ENCODE measurements at regions not wholly inside any gene's neighbourhood (a gene's known extent, or its start where the extent isn't known, plus 50 kb on each side); places are given as distances from the start of the nearest gene placed in this dataset.

- no TSS peak for BruUV-seq (replicated peaks)
- no peaks in the 10 kb centered on the region for H3K36me3 Mint-ChIP-seq (ENCODE audit: insufficient read depth, unreplicated experiment)
- H3K9me3 Mint-ChIP-seq (ENCODE audit: low read depth, unreplicated experiment), result peaks cover 8% of the 10 kb centered on the region
- no peak overlapping the region for H3K4me3 Mint-ChIP-seq (ENCODE audit: low read depth, unreplicated experiment)
- no peaks in the 10 kb centered on the region for H3K4me1 Mint-ChIP-seq (ENCODE audit: low read depth, unreplicated experiment)
- no peak for DNase-seq
- no peak overlapping the region for H3K27ac Mint-ChIP-seq (ENCODE audit: unreplicated experiment)
- intact Hi-C loops (cut with micrococcal nuclease; ENCODE audit: unreplicated experiment), result no loop called here
- CTCF ChIA-PET, result no interaction called here
- H3K27me3 Mint-ChIP-seq (ENCODE audit: unreplicated experiment), result no peaks in the 10 kb centered on the region
- no peak for TF ChIP-seq CTCF (IDR thresholded peaks at IDR 0.05; ENCODE audit: unreplicated experiment)
Observed at GRCh38 chr1:116835161-116835560, 74.6 kb upstream of the PTGFRN start.

DNA sequence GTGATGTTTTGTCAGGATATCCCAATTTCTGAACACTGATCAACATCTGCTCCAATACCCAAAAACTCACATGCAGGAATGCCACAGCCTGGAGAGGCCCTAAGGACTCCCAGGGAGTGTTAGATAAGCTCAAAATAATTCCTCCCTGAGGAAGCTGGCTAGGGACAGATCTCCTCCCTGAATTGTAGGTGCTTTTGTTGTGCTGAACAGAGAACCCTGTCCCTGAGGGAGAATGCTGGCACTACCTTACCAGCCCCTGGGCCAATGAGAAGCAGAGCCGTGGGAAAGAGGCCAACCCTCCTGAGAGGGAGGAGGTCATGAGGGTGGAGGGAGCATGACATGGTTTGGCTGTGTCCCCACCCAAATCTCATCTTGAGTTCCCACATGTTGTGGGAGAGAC, 73.6 kb upstream of the PTGFRN start:
- BruUV-seq (replicated peaks), result no TSS peak
- no peak for TF ChIP-seq CTCF (IDR thresholded peaks at IDR 0.05; ENCODE audit: unreplicated experiment)
- Mint-ChIP-seq H3K36me3 (ENCODE audit: insufficient read depth, unreplicated experiment) (no peaks in the 10 kb centered on the region), H3K27ac (ENCODE audit: unreplicated experiment) (no peak overlapping the region), H3K4me3 (ENCODE audit: low read depth, unreplicated experiment) (no peak overlapping the region), H3K27me3 (ENCODE audit: unreplicated experiment) (no peaks in the 10 kb centered on the region), H3K9me3 (ENCODE audit: low read depth, unreplicated experiment) (peaks cover 8% of the 10 kb centered on the region), H3K4me1 (ENCODE audit: low read depth, unreplicated experiment) (no peaks in the 10 kb centered on the region)
- CTCF ChIA-PET, result no interaction called here
- intact Hi-C loops (cut with micrococcal nuclease; ENCODE audit: unreplicated experiment), result no loop called here
- no peak for DNase-seq

DNA sequence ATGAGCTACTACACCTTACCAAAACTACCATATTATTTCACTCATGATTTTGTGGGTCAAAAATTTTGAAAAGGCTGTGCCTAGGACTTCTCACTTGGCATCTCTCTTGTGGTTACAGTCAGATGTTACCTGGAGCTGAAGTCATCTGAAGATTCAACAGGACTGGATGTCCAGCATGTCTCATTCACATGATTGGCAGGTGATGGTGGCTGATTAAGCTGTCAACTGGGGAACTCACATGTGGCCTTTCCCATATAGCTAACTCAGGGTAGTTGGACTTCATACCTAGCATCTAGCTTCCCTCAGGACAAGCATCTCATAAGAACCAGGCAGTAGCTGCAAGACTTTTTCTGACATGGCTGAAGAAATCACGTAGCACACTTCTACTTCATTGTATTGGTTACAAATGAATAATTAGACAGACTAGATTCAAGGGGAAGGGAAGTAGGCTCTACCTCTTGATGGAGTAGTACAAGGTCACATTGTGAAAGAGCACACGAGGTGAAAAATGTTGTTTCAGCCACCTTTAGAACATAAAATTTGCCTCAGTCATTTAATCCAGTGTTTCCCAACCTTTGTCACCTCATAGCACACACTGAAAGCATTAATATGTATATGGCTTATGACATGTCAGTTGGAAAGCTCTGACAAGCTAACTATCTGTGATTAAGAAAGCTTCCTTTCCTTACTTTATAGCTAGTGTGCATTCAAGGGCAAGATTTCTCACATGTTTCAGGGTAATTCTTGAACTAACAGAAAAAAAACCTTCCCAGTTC, 68.0 kb upstream of the PTGFRN start:
- no peak for DNase-seq
- no peak overlapping the region for H3K27ac Mint-ChIP-seq (ENCODE audit: unreplicated experiment)
- intact Hi-C loops (cut with micrococcal nuclease; ENCODE audit: unreplicated experiment), result no loop called here
- no peak for TF ChIP-seq CTCF (IDR thresholded peaks at IDR 0.05; ENCODE audit: unreplicated experiment)
- CTCF ChIA-PET, result interaction anchor here (1.3 to 1.7 kb wide), 2 partner anchors 12 to 14 kb away, joined by 3 to 5 read pairs; no protein-coding TSS in a partner anchor
- H3K4me1 Mint-ChIP-seq (ENCODE audit: low read depth, unreplicated experiment), result no peaks in the 10 kb centered on the region
- no peaks in the 10 kb centered on the region for H3K27me3 Mint-ChIP-seq (ENCODE audit: unreplicated experiment)
- H3K9me3 Mint-ChIP-seq (ENCODE audit: low read depth, unreplicated experiment), result peaks cover 8% of the 10 kb centered on the region
- BruUV-seq (replicated peaks), result no TSS peak
- H3K36me3 Mint-ChIP-seq (ENCODE audit: insufficient read depth, unreplicated experiment), result no peaks in the 10 kb centered on the region
- H3K4me3 Mint-ChIP-seq (ENCODE audit: low read depth, unreplicated experiment), result no peak overlapping the region

- CTCF ChIA-PET, result interaction anchor here (0.6 to 1.7 kb wide), 2 partner anchors 8 to 13 kb away, joined by 3 to 5 read pairs; no protein-coding TSS in a partner anchor
- no peak for TF ChIP-seq CTCF (IDR thresholded peaks at IDR 0.05; ENCODE audit: unreplicated experiment)
- no peaks in the 10 kb centered on the region for H3K36me3 Mint-ChIP-seq (ENCODE audit: insufficient read depth, unreplicated experiment)
- H3K27me3 Mint-ChIP-seq (ENCODE audit: unreplicated experiment), result no peaks in the 10 kb centered on the region
- H3K9me3 Mint-ChIP-seq (ENCODE audit: low read depth, unreplicated experiment), result peaks cover 5% of the 10 kb centered on the region
- intact Hi-C loops (cut with micrococcal nuclease; ENCODE audit: unreplicated experiment), result no loop called here
- no peak for DNase-seq
- no peaks in the 10 kb centered on the region for H3K4me1 Mint-ChIP-seq (ENCODE audit: low read depth, unreplicated experiment)
- no TSS peak for BruUV-seq (replicated peaks)
- no peak overlapping the region for H3K4me3 Mint-ChIP-seq (ENCODE audit: low read depth, unreplicated experiment)
- H3K27ac Mint-ChIP-seq (ENCODE audit: unreplicated experiment), result no peak overlapping the region
Observed at GRCh38 chr1:116842654-116843053, 67.1 kb upstream of the PTGFRN start.
